Renal pelvis (tissue), 1 donor: ENCODE measurements at regions not wholly inside any gene's neighbourhood (a gene's known extent, or its start where the extent isn't known, plus 50 kb on each side); places are given as distances from the start of the nearest gene placed in this dataset.

Experiments used
- DNase-seq: peaks from one replicate; pipeline ENCODE4 v3.0.0-alpha.2; 2013

- no peak for DNase-seq
Observed at GRCh38 chr3:160169139-160169976, 55.9 kb upstream of the C3orf80 start.

- DNase-seq = no peak
Observed at GRCh38 chr3:160170409-160171370, 54.5 kb upstream of the C3orf80 start.

GRCh38 chr3:160171813-160172212, 53.4 kb upstream of the C3orf80 start:
- no peak for DNase-seq

GRCh38 chr3:160174621-160175020, 50.6 kb upstream of the C3orf80 start:
- DNase-seq = no peak
